Suprapubic skin (tissue), 4 donors: ENCODE measurements at regions not wholly inside any gene's neighbourhood (a gene's known extent, or its start where the extent isn't known, plus 50 kb on each side); places are given as distances from the start of the nearest gene placed in this dataset.

Source experiments
- DNase-seq, 2 donors: peaks; one replicate each; pipeline ENCODE4 v3.0.0-alpha.2; 2019; ENCODE audit warnings: low spot score in 2 of 2
- H3K27ac ChIP-seq: fragments of 200-600 bp; sonication (generic); one replicate; pipeline ENCODE4 v1.5.1; 2019
- H3K27me3 ChIP-seq: fragments of 200-600 bp; sonication (generic); one replicate; pipeline ENCODE4 v1.5.1; 2019
- H3K36me3 ChIP-seq: fragments of 200-600 bp; sonication (generic); one replicate; pipeline ENCODE4 v1.5.1; 2019
- H3K4me1 ChIP-seq: fragments of 200-600 bp; sonication (generic); one replicate; pipeline ENCODE4 v1.5.1; 2019
- H3K4me3 ChIP-seq: fragments of 200-600 bp; sonication (generic); one replicate; pipeline ENCODE4 v1.5.1; 2019; ENCODE audit warnings: mild to moderate bottlenecking
- H3K9me3 ChIP-seq: fragments of 200-600 bp; sonication (generic); one replicate; pipeline ENCODE4 v1.5.1; 2019
- EP300 ChIP-seq: sonication (generic); formaldehyde crosslinking; IDR thresholded peaks from one replicate; pipeline ENCODE4 v1.6.1; 2017; ENCODE audit warnings: antibody characterized with exemption
- POLR2A ChIP-seq, 2 donors: fragments of 450-650 bp; IDR thresholded peaks; one replicate each; pipeline ENCODE4 v1.6.1; 2017; ENCODE audit warnings: antibody characterized with exemption in 2 of 2, mild to moderate bottlenecking in 2 of 2, moderate library complexity in 2 of 2
- POLR2AphosphoS5 ChIP-seq, 3 donors: sonication (generic); formaldehyde crosslinking; IDR thresholded peaks; one replicate each; pipeline ENCODE4 v1.6.1; 2017; ENCODE audit warnings: antibody characterized with exemption in 3 of 3
- WGBS: methylation state at CpG from one replicate; pipeline ENCODE4 v1.1.5; 2018; 5-methylcytosine and 5-hydroxymethylcytosine counted together
- TF ChIP-seq, protein P1 (sequence below), 2 donors: fragments of 200-600 bp in 1 of 2; fragments of 450-650 bp in 1 of 2; sonication (generic) in 1 of 2; IDR thresholded peaks; one replicate each; pipeline ENCODE4 v1.5.1; 2016 to 2019; ENCODE audit warnings: antibody characterized with exemption in 2 of 2, mild to moderate bottlenecking in 1 of 2, moderate library complexity in 1 of 2

GRCh38 chr13:70923863-70924752 lies 815.9 kb upstream of the KLHL1 start:
- DNase-seq: no peak
- TF ChIP-seq EP300 (no peak), POLR2AphosphoS5 (IDR thresholded peaks at IDR 0.05) (no peak), POLR2A (IDR thresholded peaks at IDR 0.05) (no peak)
- TF ChIP-seq, protein P1, sequence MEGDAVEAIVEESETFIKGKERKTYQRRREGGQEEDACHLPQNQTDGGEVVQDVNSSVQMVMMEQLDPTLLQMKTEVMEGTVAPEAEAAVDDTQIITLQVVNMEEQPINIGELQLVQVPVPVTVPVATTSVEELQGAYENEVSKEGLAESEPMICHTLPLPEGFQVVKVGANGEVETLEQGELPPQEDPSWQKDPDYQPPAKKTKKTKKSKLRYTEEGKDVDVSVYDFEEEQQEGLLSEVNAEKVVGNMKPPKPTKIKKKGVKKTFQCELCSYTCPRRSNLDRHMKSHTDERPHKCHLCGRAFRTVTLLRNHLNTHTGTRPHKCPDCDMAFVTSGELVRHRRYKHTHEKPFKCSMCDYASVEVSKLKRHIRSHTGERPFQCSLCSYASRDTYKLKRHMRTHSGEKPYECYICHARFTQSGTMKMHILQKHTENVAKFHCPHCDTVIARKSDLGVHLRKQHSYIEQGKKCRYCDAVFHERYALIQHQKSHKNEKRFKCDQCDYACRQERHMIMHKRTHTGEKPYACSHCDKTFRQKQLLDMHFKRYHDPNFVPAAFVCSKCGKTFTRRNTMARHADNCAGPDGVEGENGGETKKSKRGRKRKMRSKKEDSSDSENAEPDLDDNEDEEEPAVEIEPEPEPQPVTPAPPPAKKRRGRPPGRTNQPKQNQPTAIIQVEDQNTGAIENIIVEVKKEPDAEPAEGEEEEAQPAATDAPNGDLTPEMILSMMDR (IDR thresholded peaks at IDR 0.05): no peak
- Histone ChIP-seq H3K4me1 (no peaks in the 10 kb centered on the region), H3K4me3 (no peak overlapping the region), H3K36me3 (no peaks in the 10 kb centered on the region), H3K27me3 (no peaks in the 10 kb centered on the region), H3K27ac (no peak overlapping the region), H3K9me3 (peaks cover 11% of the 10 kb centered on the region)
- WGBS: 85% methylated on average over 17 of the region's 38 CpGs

GRCh38 chr13:70911286-70911685 lies 803.0 kb upstream of the KLHL1 start:
- no peak overlapping the region for H3K4me3 ChIP-seq
- no peaks in the 10 kb centered on the region for H3K36me3 ChIP-seq
- TF ChIP-seq POLR2A (IDR thresholded peaks at IDR 0.05): no peak
- TF ChIP-seq, protein P1 (IDR thresholded peaks at IDR 0.05): no peak
- no peak for TF ChIP-seq POLR2AphosphoS5 (IDR thresholded peaks at IDR 0.05)
- TF ChIP-seq EP300: no peak
- WGBS: 92% methylated on average over 1 of the region's 1 CpG
- H3K4me1 ChIP-seq: no peaks in the 10 kb centered on the region
- H3K27me3 ChIP-seq: no peaks in the 10 kb centered on the region
- H3K27ac ChIP-seq: no peak overlapping the region
- H3K9me3 ChIP-seq: no peaks in the 10 kb centered on the region
- no peak for DNase-seq

GRCh38 chr13:70908795-70909194 lies 800.5 kb upstream of the KLHL1 start:
- no peaks in the 10 kb centered on the region for H3K9me3 ChIP-seq
- no peak for DNase-seq
- H3K27ac ChIP-seq: no peak overlapping the region
- WGBS: 68% methylated on average over 3 of the region's 3 CpGs
- no peaks in the 10 kb centered on the region for H3K27me3 ChIP-seq
- no peaks in the 10 kb centered on the region for H3K36me3 ChIP-seq
- H3K4me3 ChIP-seq: no peak overlapping the region
- no peaks in the 10 kb centered on the region for H3K4me1 ChIP-seq
- TF ChIP-seq POLR2A (IDR thresholded peaks at IDR 0.05) (no peak), EP300 (no peak), POLR2AphosphoS5 (IDR thresholded peaks at IDR 0.05) (no peak)
- TF ChIP-seq, protein P1 (IDR thresholded peaks at IDR 0.05): no peak

- TF ChIP-seq POLR2A (IDR thresholded peaks at IDR 0.05) (no peak), EP300 (no peak), POLR2AphosphoS5 (IDR thresholded peaks at IDR 0.05) (no peak)
- TF ChIP-seq, protein P1 (IDR thresholded peaks at IDR 0.05): no peak
Measured at GRCh38 chr13:70905035-70905434, 796.8 kb upstream of the KLHL1 start.

DNA sequence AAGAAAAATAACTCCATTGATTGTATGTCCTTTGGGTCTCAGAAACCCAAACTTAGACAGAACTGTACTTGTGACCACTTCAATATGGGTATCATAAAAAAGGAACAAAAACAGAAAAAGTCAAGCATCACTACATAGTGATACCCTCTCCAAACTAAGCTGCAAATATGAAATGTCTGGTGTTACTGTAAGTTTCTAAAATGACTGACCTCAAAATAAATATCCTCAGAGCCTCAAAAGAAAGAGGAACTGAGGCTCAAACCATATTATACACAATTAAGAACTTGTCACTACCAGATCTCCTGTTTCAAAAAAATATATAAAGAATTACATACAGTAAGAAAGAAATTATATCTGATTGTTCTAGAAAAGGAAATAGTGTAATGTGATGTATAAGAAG lies 787.9 kb upstream of the KLHL1 start:
- Histone ChIP-seq H3K4me3 (no peak overlapping the region), H3K27ac (no peak overlapping the region), H3K27me3 (no peaks in the 10 kb centered on the region), H3K4me1 (no peaks in the 10 kb centered on the region), H3K9me3 (no peaks in the 10 kb centered on the region), H3K36me3 (no peaks in the 10 kb centered on the region)
- DNase-seq: no peak
- TF ChIP-seq EP300: no peak
- no peak for TF ChIP-seq POLR2AphosphoS5 (IDR thresholded peaks at IDR 0.05)
- TF ChIP-seq, protein P1 (IDR thresholded peaks at IDR 0.05): no peak
- TF ChIP-seq POLR2A (IDR thresholded peaks at IDR 0.05): no peak

More at GRCh38 chr13:70905035-70905434, 796.8 kb upstream of the KLHL1 start:
- Histone ChIP-seq H3K27ac (no peak overlapping the region), H3K36me3 (no peaks in the 10 kb centered on the region), H3K4me3 (no peak overlapping the region), H3K27me3 (no peaks in the 10 kb centered on the region), H3K4me1 (no peaks in the 10 kb centered on the region), H3K9me3 (peaks cover 3% of the 10 kb centered on the region)
- WGBS: 32% methylated on average over 2 of the region's 2 CpGs
- no peak for DNase-seq
